Gastroesophageal sphincter (tissue), 4 donors: ENCODE measurements at regions not wholly inside any gene's neighbourhood (a gene's known extent, or its start where the extent isn't known, plus 50 kb on each side); places are given as distances from the start of the nearest gene placed in this dataset.

Source experiments
- ATAC-seq: fragments of 150-250 bp; one replicate; pipeline ENCODE4 v1.9.1; 2016; ENCODE audit warnings: mild to moderate bottlenecking, moderate library complexity
- H3K27ac ChIP-seq, 4 donors: fragments of 200-600 bp; sonication (generic) in 3 of 4; 1 replicate in 3 of 4; 2 replicates in 1 of 4; pipeline ENCODE4 v1.5.1; 2016 to 2019
- H3K27me3 ChIP-seq: fragments of 200-600 bp; sonication (generic); one replicate; pipeline ENCODE4 v1.5.1; 2019
- H3K36me3 ChIP-seq, 2 donors: fragments of 200-600 bp; sonication (generic); one replicate each; pipeline ENCODE4 v1.5.1; 2019; ENCODE audit warnings: control low read depth in 1 of 2
- H3K4me1 ChIP-seq, 3 donors: fragments of 200-600 bp; sonication (generic); 1 replicate in 2 of 3; 2 replicates in 1 of 3; pipeline ENCODE4 v1.5.1; 2016 to 2019; ENCODE audit warnings: control low read depth in 2 of 3
- H3K4me3 ChIP-seq, 2 donors: fragments of 200-600 bp; sonication (generic); one replicate each; pipeline ENCODE4 v1.5.1; 2019; ENCODE audit warnings: mild to moderate bottlenecking in 1 of 2, moderate library complexity in 1 of 2
- H3K9me3 ChIP-seq, 3 donors: fragments of 200-600 bp; sonication (generic); one replicate each; pipeline ENCODE4 v1.5.1; 2017 to 2019; ENCODE audit warnings: control low read depth in 2 of 3
- CTCF ChIP-seq, 4 experiments: fragments of 200-600 bp in 2 of 4; fragments of 450-650 bp in 2 of 4; sonication (generic) in 1 of 4; IDR thresholded peaks; one replicate each; pipeline ENCODE4 v1.5.1; 2017 to 2019; ENCODE audit warnings: antibody characterized with exemption in 4 of 4, mild to moderate bottlenecking in 2 of 4, moderate library complexity in 2 of 4
- EP300 ChIP-seq: sonication (generic); formaldehyde crosslinking; IDR thresholded peaks from one replicate; pipeline ENCODE4 v1.6.1; 2017; ENCODE audit warnings: antibody characterized with exemption, mild to moderate bottlenecking
- POLR2A ChIP-seq, 2 donors: fragments of 450-650 bp; IDR thresholded peaks; one replicate each; pipeline ENCODE4 v1.6.1; 2017; ENCODE audit warnings: antibody characterized with exemption in 2 of 2, mild to moderate bottlenecking in 2 of 2, moderate library complexity in 1 of 2
- POLR2AphosphoS5 ChIP-seq: sonication (generic); formaldehyde crosslinking; IDR thresholded peaks from one replicate; pipeline ENCODE4 v1.6.1; 2017; ENCODE audit warnings: antibody characterized with exemption
- WGBS, 2 donors: methylation state at CpG; one replicate each; pipeline ENCODE4 v1.1.5; 2018; ENCODE audit warnings: low coverage in 1 of 2; 5-methylcytosine and 5-hydroxymethylcytosine counted together

GRCh38 chr9:16202914-16203728 is 650.3 kb downstream of the CCDC171 start:
- 72 to 81% methylated on average over 14 to 15 of the region's 17 CpGs for WGBS, 2 donors

DNA sequence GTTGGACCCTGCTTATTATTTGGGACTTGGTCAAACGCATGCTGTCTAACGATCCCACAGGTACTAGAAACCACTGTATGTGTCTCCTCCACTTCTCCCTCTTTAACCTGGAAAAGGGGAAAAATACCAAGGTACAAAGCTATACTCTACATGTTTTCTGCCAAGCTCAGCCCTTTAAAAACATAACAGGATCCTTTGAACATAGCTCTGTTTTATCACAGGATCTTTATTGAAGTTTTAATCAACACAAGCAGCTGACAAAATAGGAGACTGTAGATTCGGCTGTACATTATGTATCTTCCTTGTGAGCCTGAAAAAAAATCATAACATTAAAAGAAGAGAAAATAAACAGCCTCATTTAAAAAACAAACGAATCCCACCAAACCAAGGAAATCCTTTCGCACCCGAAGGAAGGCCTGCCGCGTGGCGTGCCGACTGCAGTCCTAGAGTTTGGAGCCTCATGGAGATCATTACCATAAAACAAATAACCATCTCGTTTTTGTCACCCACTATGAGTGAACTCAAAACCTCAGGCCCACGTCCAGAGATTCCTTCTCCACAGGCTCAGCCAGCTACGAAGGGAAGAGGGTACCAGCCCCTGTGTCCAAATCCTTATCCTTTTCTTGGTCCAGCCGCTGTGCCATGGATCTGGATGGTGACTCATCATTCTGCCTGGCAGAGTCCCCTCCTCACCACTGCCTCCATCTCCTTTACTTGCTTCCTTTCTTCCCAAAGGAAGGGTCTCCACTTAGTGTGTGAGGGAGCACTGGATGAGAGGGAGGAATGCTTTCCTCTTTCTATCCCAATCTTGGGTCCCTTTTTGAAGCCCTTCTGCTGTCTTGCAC is 651.1 kb downstream of the CCDC171 start:
- TF ChIP-seq POLR2A (IDR thresholded peaks at IDR 0.05) (no peak), POLR2AphosphoS5 (no peak), EP300 (no peak), CTCF (IDR thresholded peaks at IDR 0.05) (no peak)
- Histone ChIP-seq H3K27ac (no peak overlapping the region), H3K27me3 (no peaks in the 10 kb centered on the region), H3K4me1 (no peaks in the 10 kb centered on the region), H3K9me3 (no peaks in the 10 kb centered on the region), H3K36me3 (no peaks in the 10 kb centered on the region), H3K4me3 (no peak overlapping the region)
- no peak for ATAC-seq
- 83 to 87% methylated on average over 6 to 14 of the region's 14 CpGs for WGBS, 2 donors

More at GRCh38 chr9:16202914-16203728, 650.3 kb downstream of the CCDC171 start:
- Histone ChIP-seq H3K4me3 (no peak overlapping the region), H3K4me1 (no peaks in the 10 kb centered on the region), H3K27me3 (no peaks in the 10 kb centered on the region), H3K9me3 (no peaks in the 10 kb centered on the region), H3K36me3 (no peaks in the 10 kb centered on the region), H3K27ac (no peak overlapping the region)
- no peak for ATAC-seq
- TF ChIP-seq POLR2AphosphoS5 = peak; percentile 44
- TF ChIP-seq POLR2A (IDR thresholded peaks at IDR 0.05) = no peak
- TF ChIP-seq CTCF (IDR thresholded peaks at IDR 0.05) = no peak
- TF ChIP-seq EP300 = no peak

DNA sequence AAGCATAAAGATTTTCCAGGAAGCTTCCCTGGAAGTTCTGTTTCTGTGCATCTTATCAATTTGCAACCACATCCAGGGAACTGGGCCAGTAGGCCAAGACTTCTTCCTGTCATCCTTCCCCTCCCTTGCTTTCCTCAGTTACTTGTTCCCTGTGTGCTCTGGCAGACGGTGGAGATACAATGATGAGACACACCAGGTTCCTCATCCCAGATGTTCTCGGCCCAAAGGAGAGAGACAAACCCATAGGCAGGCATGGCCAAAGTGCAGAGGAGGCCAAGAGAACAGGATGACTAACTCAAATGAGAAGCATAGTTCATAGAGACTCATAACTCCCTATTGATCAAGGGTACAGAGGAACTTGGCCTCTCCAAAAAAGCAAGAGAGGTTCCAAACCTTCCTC is 652.6 kb downstream of the CCDC171 start:
- no peak overlapping the region for H3K27ac ChIP-seq
- no peak overlapping the region for H3K4me3 ChIP-seq
- WGBS, 2 donors = 61% methylated on average over 2 of the region's 2 CpGs; no CpG with 5 or more reads in 1 of the 2 donors
- no peaks in the 10 kb centered on the region for H3K9me3 ChIP-seq
- TF ChIP-seq CTCF (IDR thresholded peaks at IDR 0.05) (no peak), POLR2A (IDR thresholded peaks at IDR 0.05) (no peak), POLR2AphosphoS5 (no peak), EP300 (no peak)
- no peaks in the 10 kb centered on the region for H3K4me1 ChIP-seq
- H3K36me3 ChIP-seq = no peaks in the 10 kb centered on the region
- ATAC-seq = no peak
- H3K27me3 ChIP-seq = no peaks in the 10 kb centered on the region

DNA sequence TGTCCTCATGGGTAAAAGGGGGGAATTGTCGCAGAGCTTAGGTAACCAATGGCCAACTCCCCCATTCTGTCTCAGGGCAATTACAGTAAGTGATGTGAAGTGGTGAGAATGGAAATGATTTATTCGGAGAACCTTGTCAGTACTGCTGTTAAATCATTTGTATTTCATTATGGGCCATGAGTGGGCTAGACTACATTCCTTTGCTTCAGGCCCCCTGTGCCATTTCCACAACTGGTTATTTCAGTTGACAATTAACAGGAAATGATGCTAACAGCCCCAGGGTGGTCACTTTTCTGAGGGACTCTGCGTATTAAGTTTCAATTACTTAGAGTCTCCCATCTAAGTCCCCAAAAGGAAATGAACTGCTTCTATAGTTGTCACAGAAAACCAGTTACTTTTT is 653.7 kb downstream of the CCDC171 start:
- H3K36me3 ChIP-seq = no peaks in the 10 kb centered on the region
- TF ChIP-seq CTCF (IDR thresholded peaks at IDR 0.05) = no peak
- TF ChIP-seq POLR2AphosphoS5 = no peak
- no peak for TF ChIP-seq POLR2A (IDR thresholded peaks at IDR 0.05)
- no peak for TF ChIP-seq EP300
- WGBS, 2 donors = 94 to 100% methylated on average over 3 of the region's 3 CpGs
- no peak for ATAC-seq
- H3K27me3 ChIP-seq = no peaks in the 10 kb centered on the region
- no peaks in the 10 kb centered on the region for H3K4me1 ChIP-seq
- H3K27ac ChIP-seq = no peak overlapping the region
- H3K4me3 ChIP-seq = no peak overlapping the region
- no peaks in the 10 kb centered on the region for H3K9me3 ChIP-seq
